Kidney tubule cell (primary cell): ENCODE measurements at regions not wholly inside any gene's neighbourhood (a gene's known extent, or its start where the extent isn't known, plus 50 kb on each side); places are given as distances from the start of the nearest gene placed in this dataset.
"Not testable (repeated sequence)": the region's sequence is repeated elsewhere in the genome, so short reads cannot be mapped to it uniquely, and the experiment has no call there.

ENCODE experiments used
- DNase-seq: peaks from one replicate; pipeline ENCODE4 v3.0.0-alpha.2; 2018; ENCODE audit warnings: low spot score

DNA sequence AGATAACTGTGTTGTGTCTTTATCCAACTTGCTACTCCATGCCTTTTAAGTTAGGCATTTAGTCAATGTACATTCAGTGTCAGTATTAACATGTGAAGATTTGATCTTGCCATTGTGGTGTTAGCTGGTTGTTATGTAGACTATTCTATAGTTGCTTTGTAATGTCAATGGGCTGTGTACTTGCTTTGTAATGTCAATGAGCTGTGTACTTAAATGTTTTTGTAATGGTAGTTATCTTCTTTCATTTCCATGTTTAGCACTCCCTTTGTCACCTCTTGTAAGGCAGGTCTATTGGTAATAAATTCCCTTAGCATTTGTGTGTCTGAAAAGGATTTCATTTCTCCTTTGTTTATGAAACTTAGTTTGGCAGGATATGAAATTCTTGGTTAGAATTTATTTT, 53.4 kb downstream of the MC4R start:
- no peak for DNase-seq

DNA sequence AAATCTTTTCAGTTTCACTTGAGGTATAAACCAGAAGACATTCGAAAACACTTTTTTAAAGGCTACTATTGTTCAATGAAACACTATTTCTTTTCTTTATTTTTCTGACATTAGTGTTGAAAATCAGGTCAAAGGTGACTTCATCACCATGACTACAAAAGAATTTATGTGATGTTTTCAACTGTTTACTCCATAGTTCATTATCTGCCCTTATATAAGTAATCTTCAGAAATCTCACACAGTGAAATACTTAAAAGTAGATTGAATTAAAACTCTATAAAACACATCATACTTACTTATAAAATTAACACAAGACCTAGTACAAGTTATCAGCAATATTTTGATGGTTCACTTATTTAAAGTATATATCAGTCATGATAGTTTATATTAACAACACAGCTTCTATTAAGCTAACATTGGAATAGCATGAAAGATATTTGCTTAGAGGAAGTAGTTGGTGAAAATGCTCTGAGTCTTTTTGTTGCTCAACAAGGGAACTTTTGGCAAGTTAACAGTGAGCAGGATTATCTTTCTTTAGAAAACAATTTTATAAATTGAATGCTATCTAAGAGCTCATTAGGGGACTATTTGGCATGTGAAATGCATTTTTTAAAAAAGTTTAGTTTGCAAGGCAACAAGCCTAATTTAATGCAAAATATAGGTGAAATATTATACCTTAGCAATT, 60.8 kb downstream of the MC4R start:
- no peak for DNase-seq

DNA sequence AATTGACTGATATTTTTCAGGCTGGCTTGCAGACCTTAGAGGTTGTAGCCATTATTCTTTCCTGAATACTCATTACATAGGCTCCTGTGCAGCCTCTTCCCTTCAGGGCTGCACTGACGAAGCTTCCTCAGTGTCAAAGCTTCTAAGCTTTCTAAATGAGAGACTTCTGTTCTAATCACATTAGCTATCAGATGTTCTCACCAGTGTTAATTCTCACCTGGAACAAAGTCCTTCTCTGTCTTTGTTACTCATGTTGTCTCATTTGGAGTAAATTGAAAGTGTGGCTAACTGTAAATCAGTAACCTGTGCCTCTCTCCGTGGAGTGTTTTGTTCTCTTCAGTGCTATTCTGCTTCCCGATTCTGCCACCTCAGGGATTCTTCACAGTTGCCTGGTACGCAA, 76.9 kb downstream of the MC4R start:
- DNase-seq, result peak; percentile 60

DNA sequence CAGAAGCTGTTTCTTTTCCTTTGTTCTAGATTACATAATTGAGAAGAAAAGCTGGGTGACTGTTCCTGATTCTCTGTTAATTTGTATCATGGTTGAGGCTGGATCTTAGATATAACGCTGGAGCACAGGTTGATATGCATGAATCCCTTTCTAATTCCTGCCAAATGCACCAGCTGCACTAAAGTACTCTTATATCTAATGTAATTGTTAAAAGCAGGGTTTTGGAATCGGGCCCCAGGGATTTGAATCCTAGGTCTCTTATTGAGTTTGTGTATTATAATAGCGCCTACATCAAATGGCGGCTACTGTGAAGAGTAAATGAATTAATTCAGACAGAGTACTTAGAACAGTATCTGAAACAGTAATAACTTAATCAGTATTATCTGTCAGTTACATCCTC, 80.4 kb downstream of the MC4R start:
- DNase-seq, result no peak

DNA sequence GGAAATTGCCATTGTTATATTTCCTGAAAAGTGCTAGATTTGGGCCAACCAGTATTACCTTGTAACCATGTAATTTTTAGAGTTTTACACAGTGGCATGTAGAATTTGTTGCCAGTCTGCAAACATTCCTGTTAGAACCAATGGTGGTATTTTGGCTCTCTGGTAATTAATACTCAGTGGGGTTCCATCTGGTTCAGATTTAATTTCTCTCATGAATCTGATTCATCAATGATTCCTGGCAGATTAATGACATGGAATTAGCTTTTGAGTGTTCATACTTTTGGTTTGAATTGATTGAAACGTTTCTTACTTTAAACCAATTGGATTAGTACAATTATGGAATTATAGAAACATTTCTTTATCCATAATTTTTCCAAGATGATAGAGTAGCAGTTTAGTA, 93.2 kb downstream of the MC4R start:
- DNase-seq, result no peak

DNA sequence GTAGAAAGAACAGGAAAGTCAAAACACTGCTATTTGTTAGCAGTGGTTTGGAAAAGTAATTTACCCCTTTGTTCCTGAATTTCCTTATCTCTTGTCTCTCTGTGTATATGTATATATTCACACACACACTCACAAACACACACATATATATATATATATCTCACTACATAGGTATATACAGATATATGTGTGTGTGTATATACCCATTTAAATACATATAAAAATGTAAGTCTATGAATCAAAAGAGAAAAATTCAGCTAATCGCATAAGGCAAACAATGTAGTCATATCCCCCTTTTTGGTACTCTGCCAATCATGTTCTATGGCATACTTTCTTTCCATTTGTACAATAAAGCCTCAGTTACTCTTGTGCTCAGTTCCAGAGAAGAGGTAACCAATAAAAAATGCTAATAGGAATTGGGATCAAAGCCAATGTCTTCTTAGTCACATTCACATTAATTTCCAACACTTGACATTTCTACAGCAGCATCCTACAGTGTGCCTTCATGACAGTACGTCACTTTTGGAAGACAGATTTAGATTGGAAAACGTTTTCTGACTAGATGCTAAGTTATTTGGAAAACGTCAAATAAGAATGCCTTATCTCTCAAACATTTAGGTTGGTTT, 94.6 kb downstream of the MC4R start:
- no peak for DNase-seq

DNA sequence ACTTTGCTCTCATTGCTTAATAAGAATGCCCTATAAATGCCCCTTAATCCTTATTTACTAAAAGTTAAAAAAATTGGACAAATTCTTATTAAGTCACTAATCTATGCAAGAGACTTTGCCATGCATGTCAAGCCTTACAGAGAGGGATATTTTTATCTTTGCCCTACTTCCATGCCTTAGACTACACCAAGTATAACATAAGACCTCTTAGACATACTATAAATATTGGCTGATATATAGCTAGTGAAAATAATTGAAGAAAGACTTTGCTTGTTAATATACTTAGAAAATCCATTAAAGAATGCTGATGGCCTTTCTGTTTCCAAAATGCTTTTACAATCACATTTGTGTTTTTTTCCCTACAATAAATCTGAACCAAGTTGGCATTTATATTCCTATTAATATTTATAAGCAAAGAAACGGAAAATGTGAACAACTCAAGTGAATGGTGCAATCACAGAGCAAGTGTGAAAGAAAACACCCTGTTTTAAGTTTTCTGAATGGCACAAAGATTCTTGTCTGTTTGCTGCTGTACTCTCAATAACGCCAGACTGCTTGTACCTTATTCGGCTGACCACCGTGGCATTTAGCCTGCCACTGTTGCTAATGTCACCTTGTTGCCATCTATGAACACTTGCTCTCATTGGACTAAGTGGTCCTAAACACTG, 105.0 kb downstream of the MC4R start:
- DNase-seq, result no peak

DNA sequence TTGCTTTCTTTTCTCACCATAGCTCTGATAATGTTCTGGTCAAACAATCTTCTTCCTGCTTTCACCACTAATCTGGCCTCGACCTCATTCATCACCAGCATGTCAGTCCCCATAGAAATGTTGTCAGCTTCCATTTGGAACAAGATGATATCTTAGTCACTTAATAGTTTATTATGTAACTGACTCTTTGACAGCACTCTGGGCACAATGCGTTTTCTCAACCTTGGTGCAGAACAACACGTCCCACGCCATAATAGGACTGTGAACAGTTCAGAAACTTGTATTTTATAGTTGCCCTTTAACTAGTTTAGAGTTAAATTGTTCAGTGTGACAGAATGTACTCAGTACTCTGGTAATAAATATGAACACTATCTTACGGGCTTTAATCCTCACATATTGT, 106.0 kb downstream of the MC4R start:
- DNase-seq, result no peak

DNA sequence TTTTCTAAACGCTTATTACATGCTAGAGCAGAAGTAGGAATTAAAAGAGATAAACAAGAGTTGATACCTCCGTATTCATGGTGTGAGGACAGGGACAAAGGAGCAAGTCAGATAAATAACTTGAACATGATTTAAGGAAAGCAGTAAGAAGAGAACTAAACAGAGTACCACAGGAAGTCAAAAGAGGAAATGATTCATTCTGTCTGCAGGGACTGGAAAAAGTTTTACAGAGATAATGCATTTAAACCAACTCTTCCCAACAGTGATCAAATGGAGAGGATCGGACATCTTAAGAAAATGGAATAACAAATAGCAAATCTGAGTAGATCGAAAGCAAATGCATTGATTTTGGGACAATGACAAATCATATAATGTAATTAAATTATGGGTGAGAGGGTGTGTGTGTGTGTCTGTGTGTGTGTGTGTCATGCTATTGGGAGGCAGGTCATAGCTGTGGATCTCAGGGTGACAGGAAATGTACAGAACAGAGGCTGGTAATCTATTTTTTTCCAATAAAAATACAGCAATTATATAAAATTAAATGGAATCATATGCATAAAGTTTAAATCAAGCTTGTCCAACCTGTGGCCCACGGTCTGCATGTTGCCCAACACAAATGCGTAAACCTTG, 113.4 kb downstream of the MC4R start:
- peak; percentile 43 for DNase-seq

DNA sequence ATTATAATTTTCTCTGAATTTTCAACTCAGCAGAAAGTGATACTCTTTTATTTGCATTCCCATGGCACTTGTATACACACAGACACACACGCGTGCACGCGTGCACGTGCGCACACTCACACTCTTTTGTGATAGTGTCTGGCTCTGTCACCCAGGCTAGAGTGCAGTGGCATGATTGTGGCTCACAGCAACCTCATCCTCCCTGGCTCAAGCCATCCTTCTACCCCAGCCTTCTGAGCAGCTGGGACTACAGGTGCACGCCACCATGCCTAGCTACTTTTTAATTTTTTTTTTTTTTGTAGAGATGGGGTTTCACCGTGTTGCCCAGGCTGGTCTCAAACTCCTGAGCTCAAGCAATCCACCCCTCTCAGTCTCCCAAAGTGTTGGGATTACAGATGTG, 123.2 kb downstream of the MC4R start:
- no peak for DNase-seq

DNA sequence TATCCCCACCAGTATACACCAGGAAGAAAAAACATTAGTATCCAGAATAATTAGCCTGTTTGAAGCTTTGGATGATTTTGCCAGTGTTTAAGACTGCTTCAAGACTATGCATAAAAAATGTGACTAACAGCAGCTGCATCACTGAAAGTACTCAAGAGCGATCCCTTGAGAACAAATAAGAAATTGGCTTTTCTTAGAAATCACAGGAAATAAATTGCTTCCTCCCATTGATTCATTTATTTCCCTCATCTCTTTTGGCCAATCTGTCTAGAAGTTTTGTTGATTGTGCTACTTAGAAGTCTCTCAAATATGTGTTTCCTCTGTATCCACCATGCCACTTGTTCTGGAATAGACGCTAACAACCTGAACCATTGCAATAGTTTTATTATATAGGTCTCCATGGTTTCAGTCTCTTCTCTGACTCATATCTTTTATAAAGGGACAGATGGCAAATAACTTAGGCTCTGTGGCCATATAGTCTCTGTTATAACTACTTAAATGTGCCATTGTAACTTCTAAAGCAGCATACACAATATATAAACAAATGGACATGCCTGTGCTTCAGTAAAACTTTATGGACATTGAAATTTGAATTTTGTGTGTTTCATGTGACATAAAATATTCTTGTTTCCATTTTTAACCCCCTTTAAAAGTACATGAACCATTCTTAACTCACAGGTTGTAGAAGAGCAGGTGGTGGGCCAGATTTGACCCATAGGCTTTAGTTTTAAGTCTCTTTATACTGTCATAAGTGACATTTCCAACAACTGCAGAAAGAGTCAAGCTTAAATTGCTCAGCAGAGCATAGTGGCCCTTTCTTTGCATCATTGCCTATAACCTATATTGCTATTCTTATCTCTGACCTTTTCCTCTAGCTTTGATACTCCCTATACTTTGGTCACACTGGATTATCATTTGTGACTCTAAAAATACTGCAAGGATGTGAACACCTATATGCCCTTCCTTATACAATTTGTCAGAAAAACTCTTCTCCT, 123.9 kb downstream of the MC4R start:
- no peak for DNase-seq

DNA sequence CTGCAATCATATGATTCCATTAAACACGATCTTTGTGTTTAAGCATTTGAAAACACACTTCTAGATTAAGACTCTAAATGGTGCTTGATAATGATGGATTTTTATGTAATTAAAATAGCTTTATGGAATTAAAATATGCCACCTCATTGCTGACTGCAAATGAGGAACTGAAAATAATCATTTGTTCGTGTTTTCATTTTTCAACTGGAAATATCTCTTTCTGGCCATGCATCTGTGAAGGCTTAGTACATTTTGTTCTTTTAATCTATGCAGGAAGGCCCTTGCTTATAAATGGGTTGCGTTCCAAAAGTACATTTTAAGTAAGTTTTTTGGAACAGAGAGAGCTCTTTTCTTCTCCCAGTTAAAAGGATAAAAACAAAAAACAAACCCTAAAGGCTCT, 125.5 kb downstream of the MC4R start:
- DNase-seq, result no peak

DNA sequence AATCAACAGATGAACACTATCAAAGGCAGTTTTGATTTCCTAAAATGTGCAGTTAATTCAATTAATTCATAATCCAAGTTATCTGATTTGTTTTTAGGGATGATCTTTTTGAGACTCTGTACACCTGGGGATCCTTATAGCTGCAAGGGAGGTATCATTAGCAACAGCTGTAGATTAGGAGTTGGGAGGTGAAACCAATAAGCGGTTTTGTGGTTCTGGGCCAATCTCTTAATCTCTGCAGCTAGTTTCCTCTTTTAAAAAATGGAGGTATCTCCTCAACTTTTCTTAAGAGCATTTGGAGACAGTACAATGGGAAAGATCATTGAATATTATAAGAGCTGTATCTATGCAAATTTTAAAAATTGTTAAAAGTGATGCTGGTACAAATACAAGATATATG, 126.0 kb downstream of the MC4R start:
- no peak for DNase-seq

DNA sequence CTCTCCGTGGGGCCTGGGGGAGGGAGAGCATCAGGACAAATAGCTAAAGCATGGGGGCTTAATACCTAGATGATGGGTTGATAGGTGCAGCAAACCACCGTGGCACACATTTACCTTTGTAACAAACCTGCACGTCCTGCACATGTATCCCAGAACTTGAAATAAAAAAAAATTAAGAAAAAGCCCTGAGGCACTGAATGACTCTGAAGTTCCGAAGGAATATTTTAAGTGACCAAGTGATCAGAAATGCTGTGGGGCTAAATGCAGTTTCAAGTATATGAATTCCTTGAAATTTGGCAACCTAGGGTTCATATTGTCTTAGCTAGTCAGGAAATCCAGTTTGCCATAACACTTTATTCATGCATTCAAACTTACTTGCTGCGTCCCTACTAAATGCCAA, 127.5 kb downstream of the MC4R start:
- no peak for DNase-seq

DNA sequence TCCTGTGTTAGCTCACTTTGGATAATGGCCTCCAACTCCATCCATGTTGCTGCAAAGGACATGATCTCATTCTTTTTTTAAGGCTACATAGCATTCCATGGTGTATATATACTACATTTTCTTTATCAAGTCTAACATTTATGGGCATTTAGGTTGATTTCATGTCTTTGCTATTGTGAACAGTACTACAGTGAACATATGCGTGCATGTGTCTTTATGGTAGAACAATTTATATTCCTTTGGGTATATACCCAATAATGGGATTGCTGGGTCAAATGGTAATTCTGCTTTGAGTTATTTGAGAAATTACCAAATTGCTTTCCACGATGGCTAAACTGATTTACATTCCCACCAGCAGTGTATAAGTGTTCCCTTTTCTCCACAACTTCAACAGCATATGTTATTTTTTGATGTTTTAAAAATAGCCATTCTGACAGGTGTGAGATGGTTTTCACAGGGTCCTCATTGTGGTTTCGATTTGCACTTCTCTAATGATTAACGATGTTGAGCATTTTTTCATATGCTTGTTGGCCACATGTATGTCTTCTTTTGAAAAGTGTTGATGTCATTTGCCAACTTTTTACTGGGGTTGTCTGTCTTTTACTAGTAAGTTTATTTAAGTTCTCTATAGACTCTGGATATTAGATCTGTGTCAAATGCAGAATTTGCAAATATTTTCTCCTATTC, 133.4 kb downstream of the MC4R start:
- DNase-seq, result not testable (repeated sequence)

DNA sequence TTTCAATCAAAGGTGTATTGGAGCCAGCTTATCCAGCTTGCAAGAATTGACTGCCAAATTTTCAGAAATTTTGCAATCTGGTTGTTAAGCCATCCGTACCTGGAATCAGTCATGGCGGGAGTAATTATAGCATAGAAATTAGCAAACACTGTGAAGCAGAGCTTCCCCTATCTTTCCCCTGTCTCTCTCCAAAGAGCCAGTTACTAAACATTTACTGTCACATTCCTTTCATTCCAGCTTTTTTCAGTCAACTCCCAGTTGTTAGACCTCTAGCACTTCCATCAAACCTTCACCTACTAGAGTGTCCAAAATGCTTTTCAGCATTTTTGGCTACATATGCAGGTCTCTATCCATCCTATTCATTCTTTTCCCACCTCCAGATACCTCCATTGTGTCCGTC, 137.4 kb downstream of the MC4R start:
- DNase-seq, result peak; percentile 3

DNA sequence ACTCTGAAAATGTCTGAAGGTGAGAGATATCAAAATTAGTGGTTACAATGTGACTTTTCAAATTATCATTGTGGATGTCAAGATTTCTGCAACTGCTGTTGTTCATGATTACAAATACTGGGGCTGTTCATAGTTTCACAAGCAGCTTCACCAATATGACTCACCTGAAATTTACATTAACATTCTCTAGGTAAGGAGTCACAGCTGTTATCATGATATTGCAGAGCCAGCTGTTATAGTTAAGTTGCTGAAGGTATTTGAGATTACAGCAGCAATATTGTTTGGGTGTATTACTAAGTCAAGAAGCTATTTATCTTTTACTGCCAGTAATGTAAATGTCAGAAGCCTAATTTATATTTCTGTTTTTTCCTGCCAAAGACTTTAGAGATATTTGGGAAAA, 140.0 kb downstream of the MC4R start:
- DNase-seq, result peak; percentile 81

DNA sequence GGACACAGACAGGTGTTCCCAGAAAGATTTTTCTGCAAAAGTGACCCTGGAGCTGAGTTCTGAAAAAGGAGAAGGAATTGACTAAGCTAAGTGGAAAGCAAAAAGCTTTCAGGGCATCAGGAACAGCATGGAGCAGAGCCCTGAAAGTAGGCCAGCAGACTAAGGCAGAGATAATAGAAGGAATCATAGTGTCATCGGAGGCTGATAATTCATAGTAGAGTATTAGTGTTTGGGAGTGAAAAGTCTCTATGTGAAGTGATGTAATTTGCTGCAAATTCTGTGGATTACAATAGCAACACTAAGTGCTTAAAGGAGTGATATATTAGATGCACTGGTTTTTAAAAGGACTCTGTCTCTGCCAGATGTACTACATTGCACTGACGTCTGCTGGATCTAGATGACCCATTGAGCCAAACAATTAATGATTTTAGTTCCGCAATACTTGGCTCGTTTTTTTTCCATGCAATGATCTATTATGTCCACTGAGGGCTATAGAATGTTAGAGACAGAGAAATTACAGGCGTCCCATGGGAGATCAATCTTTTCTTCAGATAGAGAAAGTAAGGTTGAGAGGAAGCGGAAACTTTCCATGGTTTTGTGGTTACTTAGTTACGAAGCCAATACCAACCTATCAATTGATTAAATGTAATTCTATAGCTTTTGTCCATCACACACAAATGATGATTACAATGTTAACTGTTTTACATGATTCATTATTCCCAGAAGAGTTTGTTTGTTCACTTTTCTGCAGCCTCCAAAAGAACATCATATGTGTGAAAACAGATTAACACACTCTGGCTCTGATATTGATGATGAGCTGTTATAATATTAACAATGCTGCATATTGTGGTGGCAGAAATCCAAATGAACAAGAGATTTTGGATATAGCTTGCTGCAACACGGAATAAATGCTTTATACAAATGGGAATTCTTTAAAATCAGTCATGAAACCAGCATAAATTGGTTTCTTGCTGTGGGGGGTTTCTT, 143.7 kb downstream of the MC4R start:
- no peak for DNase-seq

DNA sequence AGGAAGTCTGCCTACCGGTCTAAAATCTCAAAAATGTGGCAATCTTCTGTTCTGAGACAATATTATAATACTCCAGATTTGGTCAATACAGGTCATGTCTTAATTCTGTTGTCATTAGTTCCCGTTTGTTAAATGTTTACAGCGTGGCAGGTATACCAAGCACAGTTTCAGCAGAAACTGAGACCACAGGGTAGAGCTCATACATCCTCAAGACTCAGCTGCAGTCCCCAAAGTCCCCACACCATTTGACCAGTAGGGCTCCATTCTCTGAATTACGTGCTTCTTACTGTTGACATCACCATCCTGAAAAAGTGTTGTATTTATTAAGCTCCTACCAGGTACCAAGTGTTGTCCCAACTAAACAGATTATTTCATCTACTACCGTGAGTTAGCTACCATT, 157.1 kb downstream of the MC4R start:
- DNase-seq, result no peak

DNA sequence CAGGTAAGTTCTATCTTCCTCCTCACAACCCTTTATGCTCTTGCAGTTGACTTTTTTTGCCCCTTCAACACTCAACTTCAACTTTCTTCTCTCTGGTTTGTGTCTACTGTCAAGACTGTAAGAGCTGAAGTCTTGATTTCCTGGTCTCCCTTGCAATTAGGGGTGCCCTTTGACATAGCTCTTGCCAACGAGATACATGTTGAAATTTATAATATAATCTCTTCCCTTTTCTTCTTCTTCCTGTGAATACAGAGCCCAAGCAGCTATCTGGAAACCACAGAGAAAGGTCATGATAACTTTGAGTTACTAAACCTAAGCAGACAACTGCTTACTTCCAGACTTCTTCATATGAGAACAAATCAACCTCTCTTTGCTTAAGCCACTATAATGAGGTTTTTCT, 163.5 kb downstream of the MC4R start:
- DNase-seq, result no peak
